ENCODE measurements at regions not wholly inside any gene's neighbourhood (a gene's known extent, or its start where the extent isn't known, plus 50 kb on each side); places are given as distances from the start of the nearest gene placed in this dataset.

GRCh38 chr6:108751851-108752732 lies 96.1 kb upstream of the ARMC2 start:
- no peak for DNase-seq

GRCh38 chr6:108752733-108753590 lies 95.3 kb upstream of the ARMC2 start:
- no peak for DNase-seq

GRCh38 chr6:108755257-108756240 lies 92.7 kb upstream of the ARMC2 start:
- DNase-seq = no peak

- no peak for DNase-seq
Observed at GRCh38 chr6:108757357-108757756, 90.9 kb upstream of the ARMC2 start.

- no peak for DNase-seq
Observed at GRCh38 chr6:108758884-108759283, 89.3 kb upstream of the ARMC2 start.

GRCh38 chr6:108760126-108761050 lies 87.8 kb upstream of the ARMC2 start:
- DNase-seq = peak; percentile 70

GRCh38 chr6:108762394-108762793 lies 85.8 kb upstream of the ARMC2 start:
- no peak for DNase-seq

GRCh38 chr6:108763931-108764579 lies 84.2 kb upstream of the ARMC2 start:
- DNase-seq = no peak

GRCh38 chr6:108764580-108764950 lies 83.7 kb upstream of the ARMC2 start:
- no peak for DNase-seq

GRCh38 chr6:108765495-108765894 lies 82.7 kb upstream of the ARMC2 start:
- no peak for DNase-seq

GRCh38 chr6:108766419-108766818 lies 81.8 kb upstream of the ARMC2 start:
- no peak for DNase-seq

- DNase-seq = no peak
Observed at GRCh38 chr6:108766886-108767285, 81.3 kb upstream of the ARMC2 start.

- no peak for DNase-seq
Observed at GRCh38 chr6:108767418-108768165, 80.6 kb upstream of the ARMC2 start.

GRCh38 chr6:108768166-108768555 lies 80.1 kb upstream of the ARMC2 start:
- no peak for DNase-seq

- no peak for DNase-seq
Observed at GRCh38 chr6:108768792-108769524, 79.3 kb upstream of the ARMC2 start.

GRCh38 chr6:108771421-108771820 lies 76.8 kb upstream of the ARMC2 start:
- DNase-seq = no peak

GRCh38 chr6:108774555-108774954 lies 73.7 kb upstream of the ARMC2 start:
- DNase-seq = no peak

GRCh38 chr6:108777536-108777935 lies 70.7 kb upstream of the ARMC2 start:
- DNase-seq = no peak

GRCh38 chr6:108778421-108779186 lies 69.6 kb upstream of the ARMC2 start:
- DNase-seq = no peak

Data from right hindlimb (tissue), 1 donor.